Stimulated activated CD8-positive, alpha-beta memory T cell treated with anti-CD3 and anti-CD28 coated beads, Interleukin-12 subunit alpha, Interleukin-12 subunit beta, amount 100 ng/mL, for 1 hour (primary cell): ENCODE measurements at regions not wholly inside any gene's neighbourhood (a gene's known extent, or its start where the extent isn't known, plus 50 kb on each side); places are given as distances from the start of the nearest gene placed in this dataset.
"Not testable (repeated sequence)": the region's sequence is repeated elsewhere in the genome, so short reads cannot be mapped to it uniquely, and the experiment has no call there.

Experiments used
- DNase-seq: peaks from one replicate; pipeline ENCODE4 v3.0.0-alpha.2; 2020; ENCODE audit warnings: low read depth

DNA sequence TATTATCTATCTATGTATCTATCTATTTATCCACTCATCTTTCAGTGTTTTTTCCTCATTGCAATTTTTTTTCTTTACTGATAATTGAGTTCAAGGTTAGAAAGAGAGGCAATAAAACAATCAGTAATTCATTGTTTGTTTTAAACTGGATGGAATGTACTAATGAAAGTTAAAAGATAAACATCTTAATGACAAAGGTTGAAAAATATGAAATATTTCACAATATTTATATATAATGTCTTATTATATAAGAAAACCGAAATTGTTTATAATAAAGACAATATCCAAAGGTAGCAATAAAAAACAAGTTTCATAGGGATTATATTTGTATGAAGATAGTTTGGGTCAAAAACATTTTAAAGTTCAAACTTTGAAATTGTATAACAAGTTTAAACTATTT is 1015.5 kb upstream of the MIR17HG start:
- DNase-seq, result no peak

DNA sequence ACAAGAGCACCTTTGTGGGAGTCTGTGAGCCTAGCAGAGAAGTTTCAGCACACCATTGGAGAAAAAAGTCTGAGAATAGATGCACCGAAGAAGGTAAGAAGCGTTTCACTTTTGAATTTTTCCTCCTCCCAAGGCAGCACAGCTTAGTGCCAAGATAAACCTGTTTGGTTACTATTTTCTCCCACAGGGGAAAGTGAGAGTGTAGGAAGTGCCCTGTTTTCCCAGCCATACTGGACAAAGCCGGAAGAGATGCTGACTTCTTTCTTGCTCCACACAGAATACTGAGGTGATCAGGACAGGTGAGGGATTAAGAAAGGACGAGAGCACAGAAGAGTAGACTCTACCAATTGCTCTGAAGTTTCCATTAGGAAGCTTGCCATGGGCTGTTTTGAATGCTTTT is 1011.0 kb upstream of the MIR17HG start:
- no peak for DNase-seq

DNA sequence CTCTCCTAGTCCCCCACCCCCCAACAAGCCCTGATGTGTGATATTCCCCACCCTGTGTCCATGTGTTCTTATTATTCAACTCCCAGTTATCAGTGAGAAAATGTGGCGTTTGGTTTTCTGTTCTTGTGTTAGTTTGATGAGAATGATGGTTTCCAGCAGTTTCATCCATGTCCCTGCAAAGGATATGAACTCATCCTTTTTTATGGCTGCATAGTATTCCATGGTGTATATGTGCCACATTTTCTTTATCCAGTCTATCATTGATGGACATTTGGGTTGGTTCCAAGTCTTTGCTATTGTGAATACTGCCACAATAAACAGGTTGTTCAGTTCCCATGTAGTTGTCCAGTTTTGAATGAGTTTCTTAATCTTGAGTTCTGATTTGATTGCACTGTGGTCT is 1006.1 kb upstream of the MIR17HG start:
- DNase-seq, result not testable (repeated sequence)

DNA sequence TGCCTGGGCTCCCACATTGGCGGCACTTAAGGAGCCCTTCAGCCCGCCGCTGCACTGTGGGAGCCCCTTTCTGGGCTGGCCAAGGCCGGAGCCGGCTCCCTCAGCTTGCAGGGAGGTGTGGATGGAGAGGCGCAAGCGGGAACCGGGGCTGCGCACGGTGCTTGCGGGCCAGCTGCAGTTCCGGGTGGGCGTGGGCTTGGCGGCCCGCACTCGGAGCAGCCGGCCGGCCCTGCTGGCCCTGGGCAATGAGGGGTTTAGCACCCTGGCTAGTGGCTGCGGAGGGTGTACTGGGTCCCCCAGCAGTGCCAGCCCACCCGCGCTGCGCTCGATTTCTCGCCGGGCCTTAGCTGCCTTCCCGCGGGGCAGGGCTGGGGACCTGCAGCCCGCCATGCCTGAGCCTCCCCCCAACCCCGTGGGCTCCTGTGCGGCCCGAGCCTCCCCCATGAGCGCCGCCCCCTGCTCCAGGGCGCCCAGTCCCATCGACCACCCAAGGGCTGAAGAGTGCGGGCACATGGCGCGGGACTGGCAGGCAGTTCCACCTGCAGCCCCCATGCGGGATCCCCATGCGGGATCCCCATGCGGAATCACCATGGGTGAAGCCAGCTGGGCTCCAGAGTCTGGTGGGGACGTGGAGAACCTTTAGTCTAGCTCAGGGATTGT is 998.9 kb upstream of the MIR17HG start:
- not testable (repeated sequence) for DNase-seq

DNA sequence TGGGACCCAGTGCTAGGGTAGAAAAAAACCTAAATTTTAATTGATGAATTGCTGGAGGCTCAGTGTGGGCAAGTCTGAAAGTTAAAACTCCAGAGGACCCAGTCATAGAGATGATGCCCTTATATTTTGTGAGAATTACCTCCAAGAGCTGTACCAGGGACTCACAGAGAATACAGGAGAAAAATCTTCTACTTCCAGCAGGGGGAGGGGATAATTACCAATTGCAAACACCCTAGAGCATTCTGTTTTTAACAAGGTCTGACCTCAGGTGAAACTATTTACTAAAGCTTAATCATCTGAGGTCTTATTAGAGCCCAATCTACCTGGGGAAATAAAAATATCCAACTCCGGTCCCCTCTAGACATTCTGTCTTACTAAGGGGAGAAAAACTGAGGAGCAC is 994.7 kb upstream of the MIR17HG start:
- DNase-seq, result no peak

DNA sequence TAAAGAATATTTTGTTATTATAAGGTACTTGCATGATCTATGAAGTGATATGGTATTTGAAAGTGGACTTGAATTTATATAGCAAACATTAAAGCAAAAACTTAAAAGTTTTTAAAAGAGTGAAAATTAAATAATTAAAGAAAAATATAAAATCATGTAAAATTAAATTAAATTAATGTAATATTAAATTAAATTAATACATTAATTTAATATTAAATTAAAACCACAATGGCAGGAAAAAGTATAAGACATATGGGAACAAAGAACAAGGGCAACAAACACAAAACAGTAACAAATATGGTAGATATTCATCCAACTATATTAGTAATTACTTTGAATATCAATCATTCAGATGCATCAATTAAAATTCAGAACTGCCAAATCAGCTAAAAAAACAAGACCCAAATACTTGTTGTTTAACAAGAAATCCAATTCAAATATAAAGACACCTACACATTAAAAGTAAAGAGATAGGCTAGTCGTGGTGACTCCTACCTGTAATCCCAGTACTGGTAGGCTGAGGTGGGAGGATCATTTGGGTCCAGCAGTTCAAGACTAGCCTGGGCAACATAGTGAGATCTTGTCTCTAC is 992.2 kb upstream of the MIR17HG start:
- DNase-seq, result no peak

DNA sequence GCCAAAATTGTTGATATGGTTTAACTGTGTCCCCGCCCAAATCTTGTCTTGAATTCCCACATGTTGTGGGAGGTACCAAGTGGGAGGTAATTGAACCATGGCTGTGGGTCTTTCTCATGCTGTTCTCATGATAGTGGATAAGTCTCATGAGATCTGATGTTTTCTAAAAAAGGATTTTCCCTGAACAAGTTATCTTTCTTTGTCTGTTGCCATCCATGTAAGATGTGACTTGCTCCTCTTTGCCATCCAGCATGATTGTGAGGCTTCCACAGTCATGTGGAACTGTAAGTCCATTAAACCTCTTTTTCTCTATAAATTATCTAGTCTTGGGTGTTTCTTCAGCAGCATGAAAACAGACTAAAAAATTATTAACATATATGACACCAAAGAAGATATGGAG is 986.7 kb upstream of the MIR17HG start:
- no peak for DNase-seq

DNA sequence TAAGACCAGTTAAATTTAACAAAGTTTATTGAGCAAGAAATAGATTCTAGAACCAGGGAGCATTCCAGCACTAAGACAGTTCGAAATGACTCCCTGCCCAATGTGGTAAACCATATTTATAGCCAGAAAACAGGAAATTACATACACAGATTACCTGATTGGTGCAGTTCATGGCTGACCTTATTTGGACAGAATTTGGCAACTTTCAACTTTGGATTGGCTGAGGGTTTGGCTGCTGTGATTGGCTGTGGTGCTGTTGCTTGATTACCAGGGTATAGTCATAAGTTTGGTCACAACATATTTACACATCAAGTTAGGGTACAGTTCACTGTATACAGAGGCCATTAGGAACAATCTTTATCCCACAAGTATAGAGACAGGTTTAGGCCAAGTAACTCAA is 984.8 kb upstream of the MIR17HG start:
- no peak for DNase-seq

DNA sequence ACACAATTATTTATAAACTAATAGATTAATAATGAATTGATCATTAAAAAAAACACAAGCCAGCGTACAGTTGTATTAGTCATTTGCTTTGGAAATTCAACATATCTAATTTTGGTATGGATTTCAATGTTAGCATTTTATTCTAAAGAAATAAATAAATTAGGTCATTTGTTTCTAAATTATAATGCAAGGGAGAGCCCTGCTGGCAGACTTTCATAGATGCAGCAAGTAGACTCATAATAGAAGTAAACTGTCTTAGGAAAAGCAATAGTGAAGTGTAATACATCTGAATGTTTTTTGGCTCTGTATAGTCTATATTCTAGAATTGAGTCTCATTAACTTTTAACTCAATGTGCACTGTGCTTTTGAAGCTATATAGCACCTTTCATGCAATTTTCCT is 982.4 kb upstream of the MIR17HG start:
- no peak for DNase-seq

DNA sequence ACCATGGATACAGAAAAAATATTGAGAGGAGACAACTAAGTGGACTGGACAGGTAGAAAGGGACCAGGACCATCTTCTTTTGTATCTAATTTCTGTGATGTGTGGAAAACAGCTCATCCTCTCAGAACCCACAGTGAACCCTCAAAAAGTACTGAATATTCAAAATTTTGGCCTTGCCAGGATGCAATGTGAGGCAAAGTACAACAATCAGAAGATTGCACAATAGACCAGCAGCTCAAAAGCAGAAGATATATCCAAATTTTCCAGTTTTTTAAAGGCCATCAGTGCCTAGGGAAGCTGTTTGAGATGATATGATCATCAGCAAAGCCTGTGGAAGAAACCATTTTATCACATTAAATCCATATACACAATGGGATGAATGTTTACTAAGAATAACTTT is 973.3 kb upstream of the MIR17HG start:
- no peak for DNase-seq

DNA sequence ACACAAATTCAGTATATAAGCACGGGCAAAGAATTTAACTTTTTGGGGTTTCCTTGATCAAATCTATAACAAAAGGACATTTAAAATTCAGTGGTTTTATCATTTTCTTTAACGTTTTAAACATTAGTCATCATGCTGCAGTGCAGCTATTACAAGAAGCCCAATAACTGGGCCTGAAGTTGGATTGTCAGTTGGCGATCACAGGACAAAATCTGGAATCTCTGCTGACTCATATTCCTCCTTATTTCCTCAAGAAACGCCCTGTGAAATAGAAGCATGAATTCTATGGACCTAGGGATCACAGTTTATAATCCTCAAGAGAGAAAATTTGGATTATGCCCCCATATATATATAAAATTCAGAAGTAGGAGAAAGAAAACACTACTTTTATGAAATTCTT is 971.6 kb upstream of the MIR17HG start:
- no peak for DNase-seq

DNA sequence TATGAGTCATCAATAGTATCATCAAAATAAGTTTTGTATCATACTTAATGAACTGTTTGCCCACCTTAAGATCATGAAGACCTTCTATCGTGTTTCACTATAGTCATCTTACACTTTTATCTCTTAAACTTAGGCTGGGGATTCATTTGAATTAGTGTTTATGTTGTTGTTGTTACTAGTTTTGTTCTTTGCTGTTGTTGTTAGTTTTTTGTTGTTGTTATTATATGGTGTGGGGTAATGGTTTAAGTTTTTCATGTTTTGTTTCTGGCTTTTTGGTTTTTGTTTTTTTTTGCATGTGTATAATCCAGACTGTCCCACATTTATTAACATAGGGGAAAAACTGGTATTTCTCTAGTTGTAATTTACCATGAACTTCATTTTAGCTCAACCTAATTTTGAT is 965.1 kb upstream of the MIR17HG start:
- no peak for DNase-seq

DNA sequence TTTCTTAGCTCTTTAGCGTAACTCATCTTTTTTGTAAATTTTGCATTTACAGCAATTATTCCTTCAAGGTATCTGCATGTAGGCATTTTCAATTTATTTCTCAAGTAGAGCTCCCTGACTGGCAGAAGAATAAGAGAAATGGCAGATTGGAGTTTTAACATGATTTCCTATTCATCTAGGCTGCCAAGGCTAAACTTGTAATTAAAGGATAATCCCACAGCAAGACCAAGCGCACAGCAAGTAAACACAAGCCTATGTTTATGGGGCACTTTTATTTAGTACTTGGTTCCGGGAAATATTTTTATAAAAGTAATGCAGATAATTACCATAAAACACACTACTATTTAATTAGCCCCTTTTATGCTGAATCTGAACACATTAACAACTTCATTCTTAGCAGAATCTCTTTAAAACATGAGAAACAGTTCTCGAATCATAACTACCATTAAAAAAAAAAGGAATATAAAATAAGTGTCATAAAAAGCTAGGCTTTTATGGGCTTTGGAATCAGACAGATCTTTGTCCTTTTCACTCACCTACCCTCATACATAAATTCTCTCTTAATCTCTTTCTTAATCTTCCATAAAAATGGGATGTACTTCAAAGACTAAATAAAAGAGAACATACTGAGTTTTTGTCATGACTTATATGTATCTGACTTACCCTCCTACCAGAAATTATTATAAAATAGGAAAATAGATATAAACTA is 961.6 kb upstream of the MIR17HG start:
- DNase-seq, result no peak

DNA sequence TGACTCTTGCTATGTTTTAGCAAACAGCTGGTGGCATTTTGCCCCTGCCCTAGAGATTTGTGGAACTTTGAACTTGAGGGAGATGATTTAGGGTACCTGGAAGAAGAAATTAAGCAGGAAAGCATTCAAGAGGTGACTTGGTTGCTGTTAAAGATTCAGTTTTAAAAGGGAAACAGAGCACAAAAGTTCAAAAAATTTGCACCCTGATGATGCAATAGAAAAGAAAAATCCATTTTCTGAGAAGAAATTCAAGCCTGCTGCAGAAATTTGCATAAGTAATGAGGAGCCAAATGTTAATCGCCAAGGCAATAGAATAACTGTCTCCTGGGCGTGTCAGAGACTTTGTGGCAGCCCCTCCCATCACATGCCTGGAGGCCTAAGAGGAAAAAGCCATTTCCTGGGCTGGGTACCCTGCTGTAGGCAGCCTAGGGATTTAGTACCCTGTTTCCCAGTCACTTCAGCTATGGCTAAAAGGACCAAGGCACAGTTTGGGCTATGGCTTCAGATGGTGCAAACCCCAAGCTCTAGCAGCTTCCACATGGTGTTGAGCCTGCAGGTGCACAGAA is 958.5 kb upstream of the MIR17HG start:
- no peak for DNase-seq

DNA sequence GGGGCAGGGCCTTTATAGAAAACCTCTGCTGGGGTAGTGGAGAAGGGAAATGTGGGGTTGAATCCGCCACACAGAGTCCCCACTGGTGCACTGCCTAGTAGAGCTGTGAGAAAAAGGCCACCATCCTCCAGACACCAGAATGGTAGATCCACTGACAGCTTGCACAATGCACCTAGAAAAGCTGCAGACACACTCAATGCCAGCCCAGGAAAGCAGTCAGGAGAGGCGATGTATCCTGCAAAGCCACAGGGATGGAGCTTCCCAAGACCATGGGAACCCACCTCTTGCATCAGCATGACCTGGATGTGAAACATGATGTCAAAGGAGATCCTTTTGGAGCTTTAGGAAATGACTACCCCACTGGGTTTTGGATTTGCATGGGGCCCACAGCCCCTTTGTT is 958.0 kb upstream of the MIR17HG start:
- DNase-seq, result no peak

DNA sequence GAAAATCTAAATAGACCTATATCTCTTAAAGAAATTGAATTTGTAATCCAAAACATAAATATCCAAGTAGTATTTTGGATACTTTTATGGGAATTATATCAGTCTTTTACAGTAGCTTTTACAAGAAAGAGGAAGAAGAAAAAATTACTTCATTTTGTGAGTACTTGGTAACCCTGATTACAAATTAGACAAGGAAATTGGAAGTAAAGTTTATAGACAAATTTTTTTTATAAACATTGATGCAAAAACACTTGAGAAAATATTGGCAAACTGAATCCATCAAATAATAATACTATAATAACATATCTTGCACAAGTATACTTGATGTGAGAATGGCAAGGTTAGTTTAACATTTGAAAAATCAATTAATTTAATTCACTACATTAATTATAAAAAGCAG is 954.1 kb upstream of the MIR17HG start:
- DNase-seq, result no peak

DNA sequence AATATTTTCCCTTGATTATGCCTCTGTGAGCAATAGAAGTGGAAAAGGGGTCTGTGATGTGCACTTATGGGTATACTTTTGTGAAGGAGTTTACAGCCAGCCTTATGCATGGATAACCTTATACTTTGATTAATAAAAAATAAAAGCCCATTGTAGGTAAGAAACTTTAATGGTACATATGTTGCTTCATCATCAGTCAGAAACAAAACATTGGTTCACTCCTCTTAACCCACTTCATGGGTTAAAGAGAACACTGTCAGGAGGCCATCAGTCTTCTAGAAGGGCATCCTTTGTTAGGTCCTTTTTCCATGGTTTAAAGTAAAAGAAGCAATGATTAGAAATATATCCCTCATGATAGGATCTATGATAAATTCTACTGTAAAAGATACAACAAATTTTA is 952.1 kb upstream of the MIR17HG start:
- DNase-seq, result no peak

DNA sequence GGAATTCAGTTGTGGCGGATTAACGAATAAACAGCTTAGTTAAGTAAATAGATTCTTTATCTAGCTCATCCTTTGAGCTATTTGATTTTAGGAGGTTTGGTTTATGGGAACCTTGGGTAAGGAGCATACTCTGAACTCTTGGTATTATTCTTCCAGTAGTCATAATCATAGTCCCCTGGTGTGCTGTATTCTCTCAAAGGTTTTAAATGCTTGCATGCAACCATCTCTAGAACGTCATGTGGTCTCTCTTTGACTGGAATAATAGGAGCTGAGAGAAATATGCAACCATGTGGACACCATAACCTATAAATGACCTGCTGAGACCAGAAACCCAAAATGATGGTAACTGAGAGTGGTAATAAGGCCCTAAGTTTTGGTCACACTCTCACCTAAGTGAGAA is 951.6 kb upstream of the MIR17HG start:
- DNase-seq, result no peak

DNA sequence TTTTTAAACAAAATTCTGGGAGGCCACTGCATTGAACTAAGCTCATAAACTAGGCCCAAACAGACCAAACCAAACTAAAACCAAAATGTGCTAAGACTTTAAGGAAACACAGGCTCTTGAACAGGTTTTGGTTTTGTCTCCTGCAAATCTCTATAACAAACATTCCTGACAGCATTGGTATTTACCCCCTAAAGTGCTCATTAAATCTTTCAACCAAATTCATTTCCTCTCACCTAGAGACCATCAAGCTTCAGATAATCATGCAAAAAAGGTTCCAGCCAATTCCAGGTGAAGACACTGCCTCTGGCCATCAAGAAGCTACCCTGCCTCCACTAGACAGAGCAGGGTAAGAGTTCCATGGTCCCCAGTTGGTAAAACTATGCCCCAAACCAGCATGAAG is 951.2 kb upstream of the MIR17HG start:
- DNase-seq, result no peak

DNA sequence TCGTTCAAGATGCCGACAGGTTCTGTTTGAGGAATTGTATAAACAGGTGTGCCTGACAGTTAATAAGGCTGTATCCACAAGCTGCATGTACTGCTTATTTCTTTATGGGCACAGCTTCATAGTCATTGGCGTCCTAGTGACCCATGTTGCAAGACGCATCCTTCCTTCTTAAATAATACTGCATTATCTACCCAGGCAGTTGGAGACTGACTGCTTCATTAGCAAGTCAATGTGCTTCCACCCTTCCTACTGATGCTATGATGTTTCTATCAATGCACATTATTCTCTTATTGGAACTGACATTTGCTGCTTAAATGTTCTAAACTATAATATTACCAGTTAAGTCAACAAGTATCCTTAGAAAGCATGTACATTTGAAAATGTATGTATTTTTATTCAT is 950.0 kb upstream of the MIR17HG start:
- DNase-seq, result no peak

DNA sequence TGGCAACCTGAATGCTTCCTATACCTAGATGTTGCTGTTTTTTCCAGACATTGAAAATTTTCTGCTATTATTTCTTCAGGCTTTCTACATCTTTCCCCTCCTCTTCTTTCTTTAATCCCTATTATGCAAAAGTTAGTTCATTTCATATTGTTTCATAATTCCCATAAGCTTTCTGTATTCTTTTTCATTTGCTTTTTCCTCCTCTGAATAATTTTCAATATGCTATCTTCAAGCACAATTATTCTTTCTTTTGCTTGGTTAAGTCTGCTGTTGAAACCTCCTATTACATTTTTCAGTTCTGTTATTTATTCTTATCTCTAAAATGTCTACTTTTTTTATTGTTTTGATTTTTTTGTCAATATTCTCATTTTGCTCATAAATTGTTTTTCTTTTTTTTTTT is 947.1 kb upstream of the MIR17HG start:
- no peak for DNase-seq

DNA sequence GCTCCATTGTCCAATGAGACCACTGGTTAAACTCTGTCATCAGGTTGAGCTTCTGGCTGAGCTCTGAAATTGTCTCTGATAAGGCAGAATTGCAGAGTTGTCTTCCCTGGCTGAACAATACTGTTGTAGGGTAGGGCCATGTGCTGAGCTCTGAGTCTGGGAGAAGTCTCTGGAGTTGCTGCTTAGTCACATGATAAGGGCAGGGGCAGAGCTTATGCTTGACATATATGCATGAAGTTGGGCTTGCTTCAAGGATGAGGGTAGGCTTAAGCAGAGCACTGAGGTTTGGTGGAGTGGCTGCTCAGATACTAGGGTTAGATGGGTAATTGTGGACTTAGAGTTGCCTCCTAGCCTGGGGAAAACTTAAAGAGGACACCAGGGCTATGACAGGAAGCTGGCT is 946.3 kb upstream of the MIR17HG start:
- no peak for DNase-seq

DNA sequence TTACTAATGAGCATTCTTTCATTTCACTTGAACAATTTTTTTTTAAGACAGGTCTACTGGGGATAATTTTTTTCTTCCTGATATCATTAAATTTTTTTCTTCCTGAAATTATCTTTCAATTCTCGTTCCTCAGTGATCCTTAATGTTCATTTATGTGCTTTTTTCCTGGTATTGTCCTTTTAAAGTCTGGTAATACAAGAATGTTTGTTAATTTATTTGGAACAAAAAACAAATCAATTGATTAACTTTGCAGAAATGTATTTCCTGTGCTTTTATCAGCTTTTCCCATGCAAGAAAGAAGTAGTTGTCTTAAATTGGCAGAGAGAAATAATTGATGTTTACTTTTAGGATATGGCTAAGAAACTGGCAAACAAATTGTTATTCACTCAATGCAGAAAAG is 945.4 kb upstream of the MIR17HG start:
- no peak for DNase-seq

DNA sequence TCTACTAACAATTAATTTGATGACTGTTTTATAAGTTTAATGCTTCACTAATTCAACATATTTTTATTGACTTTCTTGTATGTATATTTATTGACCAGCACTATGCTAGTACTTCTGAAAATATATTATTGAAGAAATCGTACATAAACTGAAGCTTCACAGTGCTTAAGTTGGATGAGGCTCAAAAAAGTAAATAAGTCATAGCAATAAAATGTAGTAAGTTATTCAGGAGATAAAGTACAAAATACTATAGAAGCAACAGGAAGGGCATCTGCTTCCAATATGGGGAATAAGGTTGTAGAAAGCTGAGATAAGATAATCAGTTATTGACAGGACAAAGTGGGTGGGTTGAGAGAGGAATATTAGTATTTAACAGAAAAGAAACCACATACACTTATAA is 944.9 kb upstream of the MIR17HG start:
- DNase-seq, result no peak
